Lower lobe of right lung (tissue), 2 donors: ENCODE measurements at regions not wholly inside any gene's neighbourhood (a gene's known extent, or its start where the extent isn't known, plus 50 kb on each side); places are given as distances from the start of the nearest gene placed in this dataset.

Experiments
- ATAC-seq, 2 donors: fragments of 200-7000 bp; cut with Tn5 transposase; one replicate each; pipeline ENCODE4 v1.9.1; 2020 to 2022; ENCODE audit warnings: mild to moderate bottlenecking in 2 of 2, moderate library complexity in 2 of 2
- DNase-seq: peaks from one replicate; pipeline ENCODE4 v3.0.0-alpha.2; 2020
- H3K27ac ChIP-seq: fragments of 200-600 bp; one replicate; pipeline ENCODE4 v1.8.0; 2022
- H3K27me3 ChIP-seq: fragments of 200-600 bp; one replicate; pipeline ENCODE4 v1.8.0; 2022; ENCODE audit warnings: low read depth
- H3K36me3 ChIP-seq: fragments of 200-600 bp; one replicate; pipeline ENCODE4 v1.8.0; 2022; ENCODE audit warnings: mild to moderate bottlenecking
- H3K4me1 ChIP-seq: fragments of 200-600 bp; one replicate; pipeline ENCODE4 v1.8.0; 2022
- H3K4me3 ChIP-seq: fragments of 200-600 bp; one replicate; pipeline ENCODE4 v1.8.0; 2022; ENCODE audit warnings: mild to moderate bottlenecking
- H3K9me3 ChIP-seq: fragments of 200-600 bp; one replicate; pipeline ENCODE4 v1.8.0; 2022
- intact Hi-C: fragments of 100-400 bp; cut with DNase I; formaldehyde crosslinking; loops from one replicate; pipeline ENCODE4 v1.11.0; 2022
- TF ChIP-seq, protein P1 (sequence below): fragments of 200-600 bp; IDR thresholded peaks from one replicate; pipeline ENCODE4 v1.8.0; 2022; ENCODE audit warnings: antibody characterized with exemption, mild to moderate bottlenecking
- donor health status: DM: no; HTN: yes; CAD: no; lungs with severe emphysema.

DNA sequence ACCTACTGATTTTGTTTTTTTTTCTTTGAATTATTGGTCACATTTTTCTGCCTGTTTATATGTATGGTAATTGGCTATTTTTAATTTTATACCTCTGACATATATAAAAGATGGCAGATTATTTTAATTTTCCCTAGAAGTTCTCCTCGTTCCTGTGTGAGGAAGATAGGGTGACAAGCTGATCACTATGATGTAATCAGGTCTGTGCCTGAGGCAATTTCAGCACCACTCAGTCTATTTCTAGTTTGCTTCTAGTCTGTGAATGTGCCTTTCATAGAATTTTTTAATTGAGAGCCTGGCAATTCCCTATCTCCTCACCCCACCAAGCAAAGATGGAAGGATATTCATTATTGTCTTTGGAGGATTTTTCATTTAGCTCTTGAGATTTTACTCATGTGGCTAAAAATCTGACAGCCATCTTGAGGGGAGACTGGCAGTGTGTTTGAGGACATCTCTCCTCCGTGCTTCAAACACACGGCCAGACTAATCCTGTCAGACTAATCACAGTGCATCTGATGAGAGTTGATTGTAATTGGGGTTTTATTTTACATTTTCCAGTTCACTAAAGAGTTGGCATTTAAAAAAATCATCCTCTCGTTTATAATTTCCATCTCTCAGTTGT, 500.3 kb downstream of the TRIML1 start:
- ATAC-seq (no peak), DNase-seq (no peak)
- no peaks in the 10 kb centered on the region for H3K36me3 ChIP-seq
- H3K27ac ChIP-seq = no peak overlapping the region
- TF ChIP-seq, protein P1, sequence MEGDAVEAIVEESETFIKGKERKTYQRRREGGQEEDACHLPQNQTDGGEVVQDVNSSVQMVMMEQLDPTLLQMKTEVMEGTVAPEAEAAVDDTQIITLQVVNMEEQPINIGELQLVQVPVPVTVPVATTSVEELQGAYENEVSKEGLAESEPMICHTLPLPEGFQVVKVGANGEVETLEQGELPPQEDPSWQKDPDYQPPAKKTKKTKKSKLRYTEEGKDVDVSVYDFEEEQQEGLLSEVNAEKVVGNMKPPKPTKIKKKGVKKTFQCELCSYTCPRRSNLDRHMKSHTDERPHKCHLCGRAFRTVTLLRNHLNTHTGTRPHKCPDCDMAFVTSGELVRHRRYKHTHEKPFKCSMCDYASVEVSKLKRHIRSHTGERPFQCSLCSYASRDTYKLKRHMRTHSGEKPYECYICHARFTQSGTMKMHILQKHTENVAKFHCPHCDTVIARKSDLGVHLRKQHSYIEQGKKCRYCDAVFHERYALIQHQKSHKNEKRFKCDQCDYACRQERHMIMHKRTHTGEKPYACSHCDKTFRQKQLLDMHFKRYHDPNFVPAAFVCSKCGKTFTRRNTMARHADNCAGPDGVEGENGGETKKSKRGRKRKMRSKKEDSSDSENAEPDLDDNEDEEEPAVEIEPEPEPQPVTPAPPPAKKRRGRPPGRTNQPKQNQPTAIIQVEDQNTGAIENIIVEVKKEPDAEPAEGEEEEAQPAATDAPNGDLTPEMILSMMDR = no peak
- no peaks in the 10 kb centered on the region for H3K27me3 ChIP-seq
- no peaks in the 10 kb centered on the region for H3K9me3 ChIP-seq
- intact Hi-C loops = no loop called here
- H3K4me3 ChIP-seq = no peak overlapping the region
- no peaks in the 10 kb centered on the region for H3K4me1 ChIP-seq

DNA sequence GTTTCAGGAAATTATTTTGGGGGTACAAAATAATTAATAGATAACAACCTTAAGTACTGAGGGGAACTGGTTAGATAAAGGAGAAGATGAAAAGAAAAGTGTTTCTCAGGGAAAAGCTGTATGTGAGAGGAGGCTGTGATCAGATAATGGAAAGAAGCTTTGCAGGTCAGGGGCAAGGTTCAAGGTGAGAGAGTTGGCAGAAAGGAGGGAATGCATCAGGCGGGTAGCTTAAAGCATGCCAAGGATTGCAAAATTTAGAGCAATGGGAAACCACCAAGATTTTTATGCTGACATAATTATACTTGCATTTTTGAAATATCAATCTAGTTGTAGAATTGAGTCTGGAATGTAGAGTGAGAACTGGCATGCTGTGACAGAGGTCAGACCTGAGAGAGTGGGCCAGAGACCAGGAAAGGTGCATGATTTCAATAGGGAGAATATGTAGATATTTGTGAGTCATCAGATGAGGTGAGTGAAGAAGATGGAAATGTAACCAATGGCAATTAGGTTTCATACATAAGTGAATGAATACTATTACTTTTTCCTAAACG, 508.7 kb downstream of the TRIML1 start:
- TF ChIP-seq, protein P1 = no peak
- Histone ChIP-seq H3K27ac (no peak overlapping the region), H3K9me3 (no peaks in the 10 kb centered on the region), H3K36me3 (no peaks in the 10 kb centered on the region), H3K4me3 (no peak overlapping the region), H3K4me1 (no peaks in the 10 kb centered on the region), H3K27me3 (no peaks in the 10 kb centered on the region)
- intact Hi-C loops = no loop called here
- ATAC-seq = no peak
- DNase-seq = no peak

DNA sequence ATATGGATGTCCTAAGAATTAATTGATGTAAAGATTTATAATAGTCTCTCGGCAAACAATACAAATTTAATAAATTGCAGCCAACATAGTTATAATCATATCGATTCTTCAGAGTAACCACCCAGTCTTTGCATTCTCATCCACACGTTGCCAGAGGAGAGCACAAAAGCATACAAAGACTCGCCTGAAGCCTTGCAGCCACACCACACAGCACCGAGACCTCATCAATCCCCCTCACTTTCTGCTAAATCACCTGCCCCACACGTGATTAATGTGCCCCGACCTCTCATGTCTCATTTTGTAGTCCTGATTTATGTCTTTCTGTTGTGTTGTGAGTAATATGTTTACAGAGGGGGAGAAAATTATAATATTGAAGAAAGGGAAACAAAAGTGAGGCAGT, 510.4 kb downstream of the TRIML1 start:
- DNase-seq (no peak), ATAC-seq (no peak)
- no peaks in the 10 kb centered on the region for H3K36me3 ChIP-seq
- H3K9me3 ChIP-seq = no peaks in the 10 kb centered on the region
- TF ChIP-seq, protein P1 = no peak
- no peaks in the 10 kb centered on the region for H3K4me1 ChIP-seq
- H3K27me3 ChIP-seq = no peaks in the 10 kb centered on the region
- no peak overlapping the region for H3K4me3 ChIP-seq
- intact Hi-C loops = no loop called here
- no peak overlapping the region for H3K27ac ChIP-seq

DNA sequence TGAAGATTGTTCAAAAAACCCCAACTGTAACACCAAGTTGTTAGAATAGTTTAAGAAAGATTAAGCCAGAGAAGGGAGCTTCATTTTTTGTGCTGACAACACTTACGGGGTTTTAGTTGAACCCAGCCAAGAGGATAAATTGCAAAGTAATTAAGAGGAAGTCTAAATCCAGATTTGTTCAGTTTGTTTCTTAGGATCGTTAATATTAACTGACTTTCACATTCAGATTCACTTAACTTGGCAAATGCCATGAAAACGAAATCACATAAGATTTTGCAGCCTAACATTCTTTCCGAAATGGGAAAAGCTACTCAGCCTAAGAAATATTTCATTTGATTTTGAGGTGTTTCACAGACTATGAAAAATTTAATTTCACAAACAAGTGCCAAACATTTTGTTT, 511.3 kb downstream of the TRIML1 start:
- Histone ChIP-seq H3K4me3 (no peak overlapping the region), H3K27ac (no peak overlapping the region), H3K4me1 (no peaks in the 10 kb centered on the region), H3K27me3 (no peaks in the 10 kb centered on the region), H3K9me3 (no peaks in the 10 kb centered on the region), H3K36me3 (no peaks in the 10 kb centered on the region)
- DNase-seq = no peak
- TF ChIP-seq, protein P1 = no peak
- ATAC-seq = no peak
- intact Hi-C loops = no loop called here

DNA sequence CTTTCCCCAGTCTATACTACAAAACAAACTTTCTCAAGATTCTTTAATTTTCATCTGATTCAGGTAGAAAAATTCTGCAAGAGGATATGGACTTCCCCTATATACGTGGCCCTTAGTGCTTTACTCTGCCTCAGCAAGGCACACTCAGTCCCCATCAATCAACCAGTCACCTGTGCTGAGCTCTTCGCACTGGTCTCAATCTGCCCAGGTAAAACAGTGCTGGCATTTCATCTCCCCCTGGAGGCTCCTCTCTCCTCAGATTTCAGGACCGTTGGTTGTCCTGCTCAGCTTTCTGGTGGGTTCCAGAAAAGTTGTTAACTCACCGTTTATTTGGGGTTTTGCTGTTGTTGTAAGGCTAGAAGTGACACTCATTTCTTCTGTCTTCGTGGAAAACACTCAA, 518.1 kb downstream of the TRIML1 start:
- Histone ChIP-seq H3K27me3 (no peaks in the 10 kb centered on the region), H3K4me1 (no peaks in the 10 kb centered on the region), H3K4me3 (no peak overlapping the region), H3K36me3 (no peaks in the 10 kb centered on the region), H3K9me3 (no peaks in the 10 kb centered on the region), H3K27ac (no peak overlapping the region)
- intact Hi-C loops = no loop called here
- TF ChIP-seq, protein P1 = no peak
- no peak for ATAC-seq
- DNase-seq = no peak
